DND-41 (cell line): ENCODE measurements at regions not wholly inside any gene's neighbourhood (a gene's known extent, or its start where the extent isn't known, plus 50 kb on each side); places are given as distances from the start of the nearest gene placed in this dataset.

Experiments used
- ATAC-seq: fragments of 200-7000 bp; cut with Tn5 transposase; 3 replicates; pipeline ENCODE4 v1.9.1; 2021; ENCODE audit warnings: low read depth; ENCODE audit not compliant: insufficient read depth
- DNase-seq: peaks from one replicate; pipeline ENCODE4 v3.0.0-alpha.2; 2020
- H2AFZ ChIP-seq: 2 replicates; pipeline ENCODE4 v1.6.0; 2012; ENCODE audit warnings: low read depth, low read length
- H3K27ac ChIP-seq: 2 replicates; pipeline ENCODE4 v1.5.1; 2012; ENCODE audit warnings: low read length, inconsistent platforms
- H3K27me3 ChIP-seq: fragments of 200-600 bp; sonication (generic); 2 replicates; pipeline ENCODE4 v1.6.0; 2012; ENCODE audit warnings: low read length, mild to moderate bottlenecking, inconsistent platforms; ENCODE audit not compliant: insufficient read depth, poor library complexity
- H3K36me3 ChIP-seq: 2 replicates; pipeline ENCODE4 v1.5.1; 2012; ENCODE audit warnings: low read length, inconsistent platforms; ENCODE audit not compliant: insufficient read depth
- H3K4me1 ChIP-seq: 2 replicates; pipeline ENCODE4 v1.5.1; 2012; ENCODE audit warnings: mild to moderate bottlenecking, low read length; ENCODE audit not compliant: insufficient read depth
- H3K4me2 ChIP-seq: 2 replicates; pipeline ENCODE4 v1.6.0; 2012; ENCODE audit warnings: mild to moderate bottlenecking, moderate library complexity, low read length, inconsistent platforms; ENCODE audit not compliant: insufficient read depth
- H3K4me3 ChIP-seq, 2 experiments: fragments of 200-600 bp in 1 of 2; shearing (Covaris generic) in 1 of 2; 2 replicates each; pipeline ENCODE4 v1.5.1; 2012 to 2016; ENCODE audit warnings: inconsistent platforms in 2 of 2, low read length in 2 of 2, mild to moderate bottlenecking in 2 of 2, low read depth in 1 of 2, moderate library complexity in 1 of 2
- H3K79me2 ChIP-seq: 2 replicates; pipeline ENCODE4 v1.6.0; 2012; ENCODE audit warnings: low read length, inconsistent platforms; ENCODE audit not compliant: insufficient read depth
- H3K9ac ChIP-seq: 2 replicates; pipeline ENCODE4 v1.6.0; 2012; ENCODE audit warnings: low read depth, mild to moderate bottlenecking, inconsistent platforms, low read length, moderate library complexity
- H3K9me3 ChIP-seq: 2 replicates; pipeline ENCODE4 v1.5.1; 2012; ENCODE audit warnings: low read length, moderate library complexity, mild to moderate bottlenecking, inconsistent platforms; ENCODE audit not compliant: insufficient read depth, severe bottlenecking
- H4K20me1 ChIP-seq: 2 replicates; pipeline ENCODE4 v1.6.0; 2012; ENCODE audit warnings: low read length; ENCODE audit not compliant: insufficient read depth
- CTCF ChIP-seq: IDR thresholded peaks from 2 replicates; pipeline ENCODE4 v1.5.1; 2012; ENCODE audit warnings: borderline replicate concordance, low read length, moderate library complexity, mild to moderate bottlenecking; ENCODE audit not compliant: poor library complexity, severe bottlenecking; ENCODE audit errors: extremely low read depth
- EZH2 ChIP-seq: IDR thresholded peaks from 3 replicates; pipeline ENCODE4 v1.6.1; 2012; ENCODE audit warnings: borderline replicate concordance, low read depth, mild to moderate bottlenecking, moderate library complexity, low read length, inconsistent platforms; ENCODE audit not compliant: severe bottlenecking

- Histone ChIP-seq H3K9me3 (no peaks in the 10 kb centered on the region), H3K4me1 (no peaks in the 10 kb centered on the region), H3K9ac (no peak overlapping the region), H4K20me1 (no peaks in the 10 kb centered on the region), H3K36me3 (no peaks in the 10 kb centered on the region), H3K79me2 (no peaks in the 10 kb centered on the region), H3K27ac (no peak overlapping the region), H3K27me3 (peaks cover 3% of the 10 kb centered on the region), H3K4me2 (no peak overlapping the region), H2AFZ (no peak overlapping the region), H3K4me3 (no peak overlapping the region)
- no peak for ATAC-seq
- no peak for DNase-seq
- TF ChIP-seq CTCF (no peak), EZH2 (no peak)
Observed at GRCh38 chr11:16612566-16613261, 125.7 kb upstream of the C11orf58 start.

- Histone ChIP-seq H2AFZ (no peak overlapping the region), H3K79me2 (no peaks in the 10 kb centered on the region), H4K20me1 (no peaks in the 10 kb centered on the region), H3K27ac (no peak overlapping the region), H3K9me3 (no peaks in the 10 kb centered on the region), H3K27me3 (peaks cover 3% of the 10 kb centered on the region), H3K4me2 (no peak overlapping the region), H3K4me3 (no peak overlapping the region), H3K4me1 (no peaks in the 10 kb centered on the region), H3K9ac (no peak overlapping the region), H3K36me3 (no peaks in the 10 kb centered on the region)
- TF ChIP-seq EZH2 (no peak), CTCF (no peak)
- DNase-seq = no peak
- ATAC-seq = no peak
Observed at GRCh38 chr11:16611926-16612565, 126.4 kb upstream of the C11orf58 start.

GRCh38 chr11:16611401-16611921 lies 127.0 kb upstream of the C11orf58 start:
- ATAC-seq (no peak), DNase-seq (no peak)
- Histone ChIP-seq H3K9me3 (no peaks in the 10 kb centered on the region), H3K4me3 (no peak overlapping the region), H3K9ac (no peak overlapping the region), H3K27me3 (peaks cover 3% of the 10 kb centered on the region), H3K4me1 (no peaks in the 10 kb centered on the region), H4K20me1 (no peaks in the 10 kb centered on the region), H3K4me2 (no peak overlapping the region), H3K27ac (no peak overlapping the region), H2AFZ (no peak overlapping the region), H3K79me2 (no peaks in the 10 kb centered on the region), H3K36me3 (no peaks in the 10 kb centered on the region)
- no peak for TF ChIP-seq CTCF
- no peak for TF ChIP-seq EZH2
